Neural progenitor cell (in vitro differentiated cells): ENCODE measurements at regions not wholly inside any gene's neighbourhood (a gene's known extent, or its start where the extent isn't known, plus 50 kb on each side); places are given as distances from the start of the nearest gene placed in this dataset.

Source experiments
- EZH2phosphoT487 ChIP-seq: fragments of 200-600 bp; sonication (generic); IDR thresholded peaks from 2 replicates; pipeline ENCODE4 v1.6.1; 2017; ENCODE audit warnings: antibody characterized with exemption
- TF ChIP-seq, protein P1 (sequence below): fragments of 200-600 bp; sonication (generic); IDR thresholded peaks from 2 replicates; pipeline ENCODE4 v1.5.1; 2017; ENCODE audit warnings: antibody characterized with exemption, mild to moderate bottlenecking

- TF ChIP-seq, protein P1, sequence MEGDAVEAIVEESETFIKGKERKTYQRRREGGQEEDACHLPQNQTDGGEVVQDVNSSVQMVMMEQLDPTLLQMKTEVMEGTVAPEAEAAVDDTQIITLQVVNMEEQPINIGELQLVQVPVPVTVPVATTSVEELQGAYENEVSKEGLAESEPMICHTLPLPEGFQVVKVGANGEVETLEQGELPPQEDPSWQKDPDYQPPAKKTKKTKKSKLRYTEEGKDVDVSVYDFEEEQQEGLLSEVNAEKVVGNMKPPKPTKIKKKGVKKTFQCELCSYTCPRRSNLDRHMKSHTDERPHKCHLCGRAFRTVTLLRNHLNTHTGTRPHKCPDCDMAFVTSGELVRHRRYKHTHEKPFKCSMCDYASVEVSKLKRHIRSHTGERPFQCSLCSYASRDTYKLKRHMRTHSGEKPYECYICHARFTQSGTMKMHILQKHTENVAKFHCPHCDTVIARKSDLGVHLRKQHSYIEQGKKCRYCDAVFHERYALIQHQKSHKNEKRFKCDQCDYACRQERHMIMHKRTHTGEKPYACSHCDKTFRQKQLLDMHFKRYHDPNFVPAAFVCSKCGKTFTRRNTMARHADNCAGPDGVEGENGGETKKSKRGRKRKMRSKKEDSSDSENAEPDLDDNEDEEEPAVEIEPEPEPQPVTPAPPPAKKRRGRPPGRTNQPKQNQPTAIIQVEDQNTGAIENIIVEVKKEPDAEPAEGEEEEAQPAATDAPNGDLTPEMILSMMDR, result no peak
- no peak for TF ChIP-seq EZH2phosphoT487
Measured at GRCh38 chr15:38888701-38889221, 324.1 kb upstream of the RASGRP1 start.
